ENCODE measurements at regions not wholly inside any gene's neighbourhood (a gene's known extent, or its start where the extent isn't known, plus 50 kb on each side); places are given as distances from the start of the nearest gene placed in this dataset.

DNA sequence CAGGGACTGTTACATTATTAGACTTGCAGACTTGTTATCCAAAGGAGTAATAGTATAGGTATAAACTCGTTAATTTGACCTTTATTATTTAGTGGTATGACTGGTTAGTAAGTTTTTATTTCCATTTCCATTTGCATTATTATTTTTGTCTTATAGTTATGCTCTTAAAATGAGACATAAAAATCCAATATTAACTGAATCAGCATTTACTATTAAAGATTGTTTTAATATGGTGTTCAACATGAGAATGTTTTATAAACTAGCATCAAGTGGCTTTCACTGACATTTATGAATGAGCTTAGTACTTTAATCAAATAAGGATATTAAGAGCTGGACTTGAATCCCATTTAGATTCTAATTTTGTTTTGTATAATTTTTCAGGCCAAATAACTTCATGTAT, 228.1 kb upstream of the HAND2 start:
- no peak for DNase-seq (ENCODE audit: low read depth in 1 of 2, low spot score in 1 of 2)
- no peak overlapping the region for H3K27ac ChIP-seq (replicated peaks)
- H3K4me3 ChIP-seq (replicated peaks; ENCODE audit: insufficient read depth, low read length): no peak overlapping the region
- no peaks in the 10 kb centered on the region for H3K27me3 ChIP-seq (ENCODE audit: insufficient read depth, poor library complexity, severe bottlenecking)
- TF ChIP-seq, protein P1, sequence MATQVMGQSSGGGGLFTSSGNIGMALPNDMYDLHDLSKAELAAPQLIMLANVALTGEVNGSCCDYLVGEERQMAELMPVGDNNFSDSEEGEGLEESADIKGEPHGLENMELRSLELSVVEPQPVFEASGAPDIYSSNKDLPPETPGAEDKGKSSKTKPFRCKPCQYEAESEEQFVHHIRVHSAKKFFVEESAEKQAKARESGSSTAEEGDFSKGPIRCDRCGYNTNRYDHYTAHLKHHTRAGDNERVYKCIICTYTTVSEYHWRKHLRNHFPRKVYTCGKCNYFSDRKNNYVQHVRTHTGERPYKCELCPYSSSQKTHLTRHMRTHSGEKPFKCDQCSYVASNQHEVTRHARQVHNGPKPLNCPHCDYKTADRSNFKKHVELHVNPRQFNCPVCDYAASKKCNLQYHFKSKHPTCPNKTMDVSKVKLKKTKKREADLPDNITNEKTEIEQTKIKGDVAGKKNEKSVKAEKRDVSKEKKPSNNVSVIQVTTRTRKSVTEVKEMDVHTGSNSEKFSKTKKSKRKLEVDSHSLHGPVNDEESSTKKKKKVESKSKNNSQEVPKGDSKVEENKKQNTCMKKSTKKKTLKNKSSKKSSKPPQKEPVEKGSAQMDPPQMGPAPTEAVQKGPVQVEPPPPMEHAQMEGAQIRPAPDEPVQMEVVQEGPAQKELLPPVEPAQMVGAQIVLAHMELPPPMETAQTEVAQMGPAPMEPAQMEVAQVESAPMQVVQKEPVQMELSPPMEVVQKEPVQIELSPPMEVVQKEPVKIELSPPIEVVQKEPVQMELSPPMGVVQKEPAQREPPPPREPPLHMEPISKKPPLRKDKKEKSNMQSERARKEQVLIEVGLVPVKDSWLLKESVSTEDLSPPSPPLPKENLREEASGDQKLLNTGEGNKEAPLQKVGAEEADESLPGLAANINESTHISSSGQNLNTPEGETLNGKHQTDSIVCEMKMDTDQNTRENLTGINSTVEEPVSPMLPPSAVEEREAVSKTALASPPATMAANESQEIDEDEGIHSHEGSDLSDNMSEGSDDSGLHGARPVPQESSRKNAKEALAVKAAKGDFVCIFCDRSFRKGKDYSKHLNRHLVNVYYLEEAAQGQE (IDR thresholded peaks at IDR 0.05; ENCODE audit: insufficient replicate concordance, low read depth): no peak

DNA sequence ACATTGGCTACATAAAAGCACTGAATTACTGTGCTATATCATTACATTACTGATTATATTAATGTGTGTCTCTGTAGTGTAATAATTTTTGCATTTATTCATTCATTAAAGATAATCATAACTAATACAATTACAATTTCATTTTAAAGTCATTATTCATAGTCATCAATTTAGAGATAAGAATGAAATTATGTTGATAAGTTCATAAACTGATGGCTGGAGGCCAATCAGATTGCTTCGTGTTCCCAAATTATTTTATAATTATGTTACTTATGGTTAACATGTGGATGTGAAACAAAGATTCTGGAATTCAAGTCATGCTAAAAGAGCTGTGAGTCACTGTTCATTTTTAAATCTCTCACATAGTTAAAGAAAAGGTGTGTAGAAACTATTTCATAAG, 223.4 kb upstream of the HAND2 start:
- H3K27me3 ChIP-seq (ENCODE audit: insufficient read depth, poor library complexity, severe bottlenecking): peaks cover 2% of the 10 kb centered on the region
- no peak overlapping the region for H3K27ac ChIP-seq (replicated peaks)
- no peak for DNase-seq (ENCODE audit: low read depth in 1 of 2, low spot score in 1 of 2)
- TF ChIP-seq GABPA (IDR thresholded peaks at IDR 0.05; ENCODE audit: low read depth) (no peak), SPI1 (IDR thresholded peaks at IDR 0.05; ENCODE audit: borderline replicate concordance, low read depth) (no peak), POLR2AphosphoS5 (IDR thresholded peaks at IDR 0.05; ENCODE audit: low read depth) (no peak)
- TF ChIP-seq, protein P2, sequence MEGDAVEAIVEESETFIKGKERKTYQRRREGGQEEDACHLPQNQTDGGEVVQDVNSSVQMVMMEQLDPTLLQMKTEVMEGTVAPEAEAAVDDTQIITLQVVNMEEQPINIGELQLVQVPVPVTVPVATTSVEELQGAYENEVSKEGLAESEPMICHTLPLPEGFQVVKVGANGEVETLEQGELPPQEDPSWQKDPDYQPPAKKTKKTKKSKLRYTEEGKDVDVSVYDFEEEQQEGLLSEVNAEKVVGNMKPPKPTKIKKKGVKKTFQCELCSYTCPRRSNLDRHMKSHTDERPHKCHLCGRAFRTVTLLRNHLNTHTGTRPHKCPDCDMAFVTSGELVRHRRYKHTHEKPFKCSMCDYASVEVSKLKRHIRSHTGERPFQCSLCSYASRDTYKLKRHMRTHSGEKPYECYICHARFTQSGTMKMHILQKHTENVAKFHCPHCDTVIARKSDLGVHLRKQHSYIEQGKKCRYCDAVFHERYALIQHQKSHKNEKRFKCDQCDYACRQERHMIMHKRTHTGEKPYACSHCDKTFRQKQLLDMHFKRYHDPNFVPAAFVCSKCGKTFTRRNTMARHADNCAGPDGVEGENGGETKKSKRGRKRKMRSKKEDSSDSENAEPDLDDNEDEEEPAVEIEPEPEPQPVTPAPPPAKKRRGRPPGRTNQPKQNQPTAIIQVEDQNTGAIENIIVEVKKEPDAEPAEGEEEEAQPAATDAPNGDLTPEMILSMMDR (IDR thresholded peaks at IDR 0.05; ENCODE audit: insufficient read depth, low read length): no peak
- no peak overlapping the region for H3K4me3 ChIP-seq (replicated peaks; ENCODE audit: insufficient read depth, low read length)

DNA sequence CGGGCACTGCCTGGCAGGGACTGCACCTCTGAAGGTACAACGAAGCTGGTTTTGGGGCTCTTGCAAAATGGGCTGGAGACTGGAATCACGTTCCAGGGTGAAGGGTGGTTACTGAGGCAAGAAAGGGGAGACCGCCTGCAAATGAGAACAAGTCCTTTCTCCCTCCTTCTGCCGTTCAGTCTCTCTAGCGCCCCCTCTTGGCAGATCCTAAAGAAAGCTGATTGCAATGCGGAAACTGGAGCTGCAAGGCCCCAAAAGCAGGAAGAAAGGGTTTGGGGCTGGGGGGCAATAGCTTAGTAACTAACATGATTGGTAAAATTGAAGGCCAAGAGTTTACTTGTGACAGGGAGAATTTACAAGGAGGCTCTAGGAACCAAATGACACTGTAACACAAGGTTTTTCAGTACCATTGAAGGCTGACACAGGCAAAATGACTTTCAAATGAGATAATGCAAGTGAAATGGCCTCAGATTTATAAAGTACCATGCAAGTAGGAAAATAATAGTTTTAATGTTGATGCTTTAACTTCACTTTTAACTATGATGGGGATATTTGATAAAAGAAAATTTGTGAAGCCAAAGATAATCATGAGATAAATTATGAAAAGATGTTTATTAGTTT, 222.7 kb upstream of the HAND2 start:
- TF ChIP-seq POLR2AphosphoS5 (IDR thresholded peaks at IDR 0.05; ENCODE audit: low read depth): no peak
- TF ChIP-seq, protein P1 (IDR thresholded peaks at IDR 0.05; ENCODE audit: insufficient replicate concordance, low read depth): no peak
- no peak for TF ChIP-seq GABPA (IDR thresholded peaks at IDR 0.05; ENCODE audit: low read depth)
- TF ChIP-seq, protein P2 (IDR thresholded peaks at IDR 0.05; ENCODE audit: insufficient read depth, low read length): peak; percentile 31
- no peak for TF ChIP-seq SPI1 (IDR thresholded peaks at IDR 0.05; ENCODE audit: borderline replicate concordance, low read depth)
- H3K27ac ChIP-seq (replicated peaks): no peak overlapping the region
- peaks cover 2% of the 10 kb centered on the region for H3K27me3 ChIP-seq (ENCODE audit: insufficient read depth, poor library complexity, severe bottlenecking)
- no peak overlapping the region for H3K4me3 ChIP-seq (replicated peaks; ENCODE audit: insufficient read depth, low read length)
- peak; percentile 10 to 67 for DNase-seq (ENCODE audit: low read depth in 1 of 2, low spot score in 1 of 2)

DNA sequence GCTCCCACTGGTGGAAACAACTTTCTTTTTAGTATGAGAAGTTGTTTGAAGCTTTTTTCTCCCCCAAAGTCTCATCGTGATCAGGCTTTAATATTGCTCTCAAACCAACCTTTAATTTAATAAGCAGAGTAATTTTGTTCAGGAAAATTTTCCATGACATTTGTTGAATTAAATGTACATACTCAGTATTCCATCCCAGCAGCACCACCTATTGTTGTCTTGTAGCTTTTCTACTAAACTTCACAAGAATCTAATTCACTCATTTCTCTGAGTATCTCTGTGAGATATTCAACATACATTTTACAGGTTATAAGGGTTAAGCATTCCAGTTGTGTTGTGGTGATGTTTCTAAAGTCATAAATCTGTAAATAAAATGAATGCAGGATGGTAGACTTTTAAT, 218.3 kb upstream of the HAND2 start:
- Histone ChIP-seq H3K4me3 (replicated peaks; ENCODE audit: insufficient read depth, low read length) (no peak overlapping the region), H3K27me3 (ENCODE audit: insufficient read depth, poor library complexity, severe bottlenecking) (peaks cover 2% of the 10 kb centered on the region), H3K27ac (replicated peaks) (no peak overlapping the region)
- DNase-seq (ENCODE audit: low read depth in 1 of 2, low spot score in 1 of 2): no peak
- TF ChIP-seq GABPA (IDR thresholded peaks at IDR 0.05; ENCODE audit: low read depth): no peak
- no peak for TF ChIP-seq POLR2AphosphoS5 (IDR thresholded peaks at IDR 0.05; ENCODE audit: low read depth)
- TF ChIP-seq, protein P2 (IDR thresholded peaks at IDR 0.05; ENCODE audit: insufficient read depth, low read length): no peak

Data from HL-60 (cell line).